GM12878 (cell line): ENCODE measurements at regions not wholly inside any gene's neighbourhood (a gene's known extent, or its start where the extent isn't known, plus 50 kb on each side); places are given as distances from the start of the nearest gene placed in this dataset.

Experiments
- ATAC-seq: fragments of 200-7000 bp; cut with Tn5 transposase; 3 replicates; pipeline ENCODE4 v1.9.1; 2020; ENCODE audit warnings: mild to moderate bottlenecking, moderate library complexity
- BruUV-seq: library from RNA; stranded (reverse); fragments of 400-500 nt; replicated peaks from 2 replicates; lab custom pipeline; 2021; lab: Mats Ljungman, UMichigan
- CTCF ChIA-PET: fragments of 300-600 bp; sonication (Branson Sonifier 250); formaldehyde crosslinking; extraction: SDS; loops from one replicate; lab custom pipeline; 2021; ENCODE audit warnings: inconsistent platforms; lab: Yijun Ruan, JAX
- POLR2A ChIA-PET: fragments of 350-600 bp; formaldehyde crosslinking; extraction: SDS; loops from one replicate; lab custom pipeline; 2021; ENCODE audit warnings: inconsistent platforms; lab: Charles Lee
- RAD21 ChIA-PET: fragments of 300-600 bp; sonication (Branson Sonifier 250); formaldehyde crosslinking; loops from one replicate; lab custom pipeline; 2023; ENCODE audit warnings: antibody characterized with exemption; ENCODE audit not compliant: unreplicated experiment; lab: Charles Lee
- SMC1A ChIA-PET: fragments of 300-600 bp; sonication (Branson Sonifier 250); formaldehyde crosslinking; loops from one replicate; lab custom pipeline; 2023; ENCODE audit not compliant: unreplicated experiment, uncharacterized antibody; lab: Charles Lee
- DNase-seq: peaks from one replicate; pipeline ENCODE4 v3.0.0-alpha.2; 2011; ENCODE audit warnings: low read depth, low spot score
- FAIRE-seq: peaks from 3 replicates; lab custom pipeline; 2011; peaks lifted over from hg19 to GRCh38; lab: Jason Lieb, UNC
- H2AFZ ChIP-seq: 2 replicates; pipeline ENCODE4 v1.6.0; 2011; ENCODE audit warnings: low read depth, low read length, control low read depth; ENCODE audit not compliant: control insufficient read depth
- H3K27ac ChIP-seq: 2 replicates; pipeline ENCODE4 v1.5.1; 2011; ENCODE audit warnings: control low read depth; ENCODE audit not compliant: control insufficient read depth, insufficient read depth
- H3K27me3 ChIP-seq, 2 experiments: replicated peaks in 1 of 2; 2 replicates each; pipeline versions ENCODE4 v1.6.0 to v1.6.1; 2011; ENCODE audit warnings: low read length in 1 of 2; ENCODE audit not compliant: control insufficient read depth in 2 of 2, insufficient read depth in 2 of 2
- H3K36me3 ChIP-seq, 2 experiments: 2 replicates each; pipeline ENCODE4 v1.5.1; 2011; ENCODE audit warnings: low read length in 1 of 2; ENCODE audit not compliant: control insufficient read depth in 2 of 2, insufficient read depth in 2 of 2
- H3K4me1 ChIP-seq: 2 replicates; pipeline ENCODE4 v1.6.1; 2011; ENCODE audit warnings: mild to moderate bottlenecking, low read length, moderate library complexity, mixed read lengths; ENCODE audit not compliant: control insufficient read depth, insufficient read depth
- H3K4me2 ChIP-seq: 2 replicates; pipeline ENCODE4 v1.6.0; 2011; ENCODE audit warnings: control low read depth; ENCODE audit not compliant: control insufficient read depth, insufficient read depth
- H3K4me3 ChIP-seq: fragments of 200-600 bp; sonication (generic); 2 replicates; pipeline ENCODE4 v1.5.1; 2016
- H3K79me2 ChIP-seq: 2 replicates; pipeline ENCODE4 v1.6.0; 2011; ENCODE audit warnings: low read length; ENCODE audit not compliant: control insufficient read depth, insufficient read depth
- H3K9ac ChIP-seq: 2 replicates; pipeline ENCODE4 v1.8.0; 2011; ENCODE audit warnings: low read length, control low read depth, mixed read lengths; ENCODE audit not compliant: control insufficient read depth, insufficient read depth
- H3K9me3 ChIP-seq: replicated peaks from 3 replicates; pipeline ENCODE4 v1.5.1; 2011; ENCODE audit warnings: mild to moderate bottlenecking, low read length; ENCODE audit not compliant: control insufficient read depth, insufficient read depth
- H4K20me1 ChIP-seq: 2 replicates; pipeline ENCODE4 v1.6.0; 2011; ENCODE audit not compliant: control insufficient read depth, insufficient read depth
- ATF3 ChIP-seq: IDR thresholded peaks from 2 replicates; pipeline ENCODE4 v1.6.1; 2011; ENCODE audit warnings: low read depth, mild to moderate bottlenecking, low read length, moderate library complexity, borderline replicate concordance; ENCODE audit errors: extremely low read depth
- CBX5 ChIP-seq: sonication (generic); IDR thresholded peaks from 2 replicates; pipeline ENCODE4 v1.6.1; 2016; ENCODE audit warnings: low read depth, moderate library complexity, mild to moderate bottlenecking, inconsistent platforms
- CEBPZ ChIP-seq: fragments of 150-350 bp; IDR thresholded peaks from 2 replicates; pipeline ENCODE4 v1.6.1; 2016; ENCODE audit warnings: low read depth, low read length
- GATAD2B ChIP-seq: fragments of 450-650 bp; conservative IDR thresholded peaks from 2 replicates; pipeline ENCODE4 v1.6.1; 2017; ENCODE audit warnings: low read depth, mild to moderate bottlenecking, moderate library complexity
- HDAC2 ChIP-seq: fragments of 200-600 bp; sonication (generic); IDR thresholded peaks from 2 replicates; pipeline ENCODE4 v1.6.1; 2017
- MTA2 ChIP-seq: fragments of 450-650 bp; IDR thresholded peaks from 2 replicates; pipeline ENCODE4 v1.6.1; 2016; ENCODE audit warnings: low read depth, mild to moderate bottlenecking, moderate library complexity
- MYB ChIP-seq: fragments of 150-350 bp; IDR thresholded peaks from 2 replicates; pipeline ENCODE4 v1.6.1; 2014; ENCODE audit warnings: mild to moderate bottlenecking, low read depth, low read length, borderline replicate concordance
- SKIL ChIP-seq: fragments of 450-650 bp; IDR thresholded peaks from 2 replicates; pipeline ENCODE4 v1.6.1; 2017; ENCODE audit warnings: mild to moderate bottlenecking, low read depth, inconsistent platforms; ENCODE audit not compliant: poor library complexity, severe bottlenecking
- SMAD5 ChIP-seq: IDR thresholded peaks from 2 replicates; pipeline ENCODE4 v1.6.1; 2016; ENCODE audit warnings: antibody characterized with exemption, low read depth
- STAT1 ChIP-seq: fragments of 450-650 bp; conservative IDR thresholded peaks from 2 replicates; pipeline ENCODE4 v1.6.1; 2014; ENCODE audit warnings: antibody characterized with exemption, mild to moderate bottlenecking
- WGBS: methylation state at CpG from one replicate; pipeline ENCODE4 v1.1.6; 2016; ENCODE audit warnings: low lambda C conversion rate; ENCODE audit not compliant: insufficient replicate concordance, insufficient coverage; ENCODE audit errors: missing lambda C conversion rate; 5-methylcytosine and 5-hydroxymethylcytosine counted together
- in situ Hi-C: fragments of 300-500 bp; cut with MboI; formaldehyde crosslinking; loops from 9 replicates; pipeline ENCODE4 v1.14.3; 2018; ENCODE audit warnings: mixed read lengths
- intact Hi-C: fragments of 100-400 bp; cut with micrococcal nuclease; formaldehyde crosslinking; loops from one replicate; pipeline ENCODE4 v1.14.2; 2022; ENCODE audit not compliant: unreplicated experiment

- no peaks in the 10 kb centered on the region for H3K36me3 ChIP-seq
- H3K4me3 ChIP-seq, result no peak overlapping the region
- no peak overlapping the region for H2AFZ ChIP-seq
- no peak for ATAC-seq
- FAIRE-seq, result no peak
- in situ Hi-C loops, result no loop called here
- 84% methylated on average over 10 of the region's 10 CpGs for WGBS
- TF ChIP-seq CBX5 (no peak), SKIL (no peak), GATAD2B (no peak), MTA2 (no peak), MYB (no peak), SMAD5 (no peak), HDAC2 (no peak), STAT1 (no peak), CEBPZ (no peak), ATF3 (no peak)
- TF ChIP-seq, all 136 proteins: peak for 0
- CTCF ChIA-PET, result no interaction called here
- RAD21 ChIA-PET, result no interaction called here
- no peak overlapping the region for H3K27ac ChIP-seq
- intact Hi-C loops, result no loop called here
- no peaks in the 10 kb centered on the region for H4K20me1 ChIP-seq
- H3K9me3 ChIP-seq, result no peaks in the 10 kb centered on the region
- SMC1A ChIA-PET, result interaction anchor here (0.7 to 2.1 kb wide), 2 partner anchors 9 to 42 kb away, joined by 3 to 7 read pairs; no protein-coding TSS in a partner anchor
- H3K4me1 ChIP-seq, result no peaks in the 10 kb centered on the region
- BruUV-seq, result no TSS peak
- POLR2A ChIA-PET, result no interaction called here
- no peak for DNase-seq
- no peak overlapping the region for H3K9ac ChIP-seq
- H3K4me2 ChIP-seq, result no peak overlapping the region
- no peaks in the 10 kb centered on the region for H3K79me2 ChIP-seq
- no peaks in the 10 kb centered on the region for H3K27me3 ChIP-seq
These were observed 105.3 kb upstream of the BOD1 start for GRCh38 chr5:173721601-173722232.
